ENCODE measurements at regions not wholly inside any gene's neighbourhood (a gene's known extent, or its start where the extent isn't known, plus 50 kb on each side); places are given as distances from the start of the nearest gene placed in this dataset.

GRCh38 chr16:65936096-65936495, 430.4 kb upstream of the CDH5 start (continued):
- TF ChIP-seq, protein P1, sequence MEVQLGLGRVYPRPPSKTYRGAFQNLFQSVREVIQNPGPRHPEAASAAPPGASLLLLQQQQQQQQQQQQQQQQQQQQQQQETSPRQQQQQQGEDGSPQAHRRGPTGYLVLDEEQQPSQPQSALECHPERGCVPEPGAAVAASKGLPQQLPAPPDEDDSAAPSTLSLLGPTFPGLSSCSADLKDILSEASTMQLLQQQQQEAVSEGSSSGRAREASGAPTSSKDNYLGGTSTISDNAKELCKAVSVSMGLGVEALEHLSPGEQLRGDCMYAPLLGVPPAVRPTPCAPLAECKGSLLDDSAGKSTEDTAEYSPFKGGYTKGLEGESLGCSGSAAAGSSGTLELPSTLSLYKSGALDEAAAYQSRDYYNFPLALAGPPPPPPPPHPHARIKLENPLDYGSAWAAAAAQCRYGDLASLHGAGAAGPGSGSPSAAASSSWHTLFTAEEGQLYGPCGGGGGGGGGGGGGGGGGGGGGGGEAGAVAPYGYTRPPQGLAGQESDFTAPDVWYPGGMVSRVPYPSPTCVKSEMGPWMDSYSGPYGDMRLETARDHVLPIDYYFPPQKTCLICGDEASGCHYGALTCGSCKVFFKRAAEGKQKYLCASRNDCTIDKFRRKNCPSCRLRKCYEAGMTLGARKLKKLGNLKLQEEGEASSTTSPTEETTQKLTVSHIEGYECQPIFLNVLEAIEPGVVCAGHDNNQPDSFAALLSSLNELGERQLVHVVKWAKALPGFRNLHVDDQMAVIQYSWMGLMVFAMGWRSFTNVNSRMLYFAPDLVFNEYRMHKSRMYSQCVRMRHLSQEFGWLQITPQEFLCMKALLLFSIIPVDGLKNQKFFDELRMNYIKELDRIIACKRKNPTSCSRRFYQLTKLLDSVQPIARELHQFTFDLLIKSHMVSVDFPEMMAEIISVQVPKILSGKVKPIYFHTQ (CRISPR knock-in tag; IDR thresholded peaks at IDR 0.05) = no peak
- no peak for TF ChIP-seq ZNF121 (CRISPR knock-in tag; IDR thresholded peaks at IDR 0.05)
- TF ChIP-seq, protein P2, sequence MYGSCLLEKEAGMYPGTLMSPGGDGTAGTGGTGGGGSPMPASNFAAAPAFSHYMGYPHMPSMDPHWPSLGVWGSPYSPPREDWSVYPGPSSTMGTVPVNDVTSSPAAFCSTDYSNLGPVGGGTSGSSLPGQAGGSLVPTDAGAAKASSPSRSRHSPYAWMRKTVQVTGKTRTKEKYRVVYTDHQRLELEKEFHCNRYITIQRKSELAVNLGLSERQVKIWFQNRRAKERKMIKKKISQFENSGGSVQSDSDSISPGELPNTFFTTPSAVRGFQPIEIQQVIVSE (CRISPR knock-in tag; IDR thresholded peaks at IDR 0.05; ENCODE audit: borderline replicate concordance) = no peak
- TF ChIP-seq ZNF416 (CRISPR knock-in tag; IDR thresholded peaks at IDR 0.05) = no peak
- no peak for TF ChIP-seq ZNF671 (CRISPR knock-in tag; IDR thresholded peaks at IDR 0.05)
- no peak for TF ChIP-seq ELF4 (CRISPR knock-in tag; IDR thresholded peaks at IDR 0.05; ENCODE audit: low read depth)
- no peak for TF ChIP-seq TCF7 (CRISPR knock-in tag; IDR thresholded peaks at IDR 0.05; ENCODE audit: low read depth)
- TF ChIP-seq, protein P3, sequence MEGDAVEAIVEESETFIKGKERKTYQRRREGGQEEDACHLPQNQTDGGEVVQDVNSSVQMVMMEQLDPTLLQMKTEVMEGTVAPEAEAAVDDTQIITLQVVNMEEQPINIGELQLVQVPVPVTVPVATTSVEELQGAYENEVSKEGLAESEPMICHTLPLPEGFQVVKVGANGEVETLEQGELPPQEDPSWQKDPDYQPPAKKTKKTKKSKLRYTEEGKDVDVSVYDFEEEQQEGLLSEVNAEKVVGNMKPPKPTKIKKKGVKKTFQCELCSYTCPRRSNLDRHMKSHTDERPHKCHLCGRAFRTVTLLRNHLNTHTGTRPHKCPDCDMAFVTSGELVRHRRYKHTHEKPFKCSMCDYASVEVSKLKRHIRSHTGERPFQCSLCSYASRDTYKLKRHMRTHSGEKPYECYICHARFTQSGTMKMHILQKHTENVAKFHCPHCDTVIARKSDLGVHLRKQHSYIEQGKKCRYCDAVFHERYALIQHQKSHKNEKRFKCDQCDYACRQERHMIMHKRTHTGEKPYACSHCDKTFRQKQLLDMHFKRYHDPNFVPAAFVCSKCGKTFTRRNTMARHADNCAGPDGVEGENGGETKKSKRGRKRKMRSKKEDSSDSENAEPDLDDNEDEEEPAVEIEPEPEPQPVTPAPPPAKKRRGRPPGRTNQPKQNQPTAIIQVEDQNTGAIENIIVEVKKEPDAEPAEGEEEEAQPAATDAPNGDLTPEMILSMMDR (IDR thresholded peaks at IDR 0.05) = no peak
- no peak for TF ChIP-seq NR3C1 (CRISPR knock-in tag; conservative IDR thresholded peaks at IDR 0.05; ENCODE audit: low read depth)
- TF ChIP-seq JAZF1 (CRISPR knock-in tag; IDR thresholded peaks at IDR 0.05) = no peak
- TF ChIP-seq ZNF232 (CRISPR knock-in tag; IDR thresholded peaks at IDR 0.05) = no peak
- no peak for TF ChIP-seq ZNF263 (CRISPR knock-in tag; IDR thresholded peaks at IDR 0.05; ENCODE audit: low read depth)

DNA sequence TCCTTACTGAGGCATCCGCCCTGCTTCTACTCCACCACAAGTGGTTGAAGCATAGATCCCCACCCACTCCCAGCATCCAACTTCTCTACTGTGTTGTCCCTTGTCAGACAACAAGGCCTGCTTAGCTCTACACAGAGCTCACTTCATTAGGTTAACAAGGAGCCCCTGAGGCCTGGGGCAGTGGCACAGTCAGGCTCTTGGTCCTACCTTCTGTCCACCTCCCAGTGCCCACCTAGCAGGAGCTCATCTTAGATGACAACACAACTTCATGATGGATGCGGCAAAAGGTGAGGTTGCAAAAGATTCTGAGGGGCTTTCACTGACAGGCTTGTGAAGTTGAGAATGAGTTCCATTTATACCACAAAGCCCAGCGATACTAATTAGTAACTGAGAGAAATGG, 432.0 kb upstream of the CDH5 start:
- Mint-ChIP-seq H3K4me3 (no peak overlapping the region), H3K4me1 (no peaks in the 10 kb centered on the region), H3K36me3 (peaks cover 8% of the 10 kb centered on the region), H3K9me3 (peaks cover 34% of the 10 kb centered on the region), H3K27me3 (ENCODE audit: low read depth) (peaks cover 4% of the 10 kb centered on the region), H3K27ac (no peak overlapping the region)
- CTCF ChIA-PET = interaction anchor here (1.4 kb wide), 1 partner anchor 11 kb away, joined by 3 read pairs; no protein-coding TSS in a partner anchor
- DNase-seq (ENCODE audit: low spot score) (no peak), ATAC-seq (no peak)
- POLR2A ChIA-PET = no interaction called here
- TF ChIP-seq CREB1 (CRISPR knock-in tag; IDR thresholded peaks at IDR 0.05) = no peak

- Mint-ChIP-seq H3K36me3 (peaks cover 8% of the 10 kb centered on the region), H3K4me1 (no peaks in the 10 kb centered on the region), H3K27ac (no peak overlapping the region), H3K4me3 (no peak overlapping the region), H3K27me3 (ENCODE audit: low read depth) (peaks cover 4% of the 10 kb centered on the region), H3K9me3 (peaks cover 34% of the 10 kb centered on the region)
- ATAC-seq (no peak), DNase-seq (ENCODE audit: low spot score) (no peak)
- ChIA-PET CTCF (no interaction called here), POLR2A (no interaction called here)
- TF ChIP-seq, protein P3 (IDR thresholded peaks at IDR 0.05) = no peak
- TF ChIP-seq PREB (CRISPR knock-in tag; IDR thresholded peaks at IDR 0.05; ENCODE audit: borderline replicate concordance) (no peak), CREM (CRISPR knock-in tag; IDR thresholded peaks at IDR 0.05) (no peak), ZMAT4 (CRISPR knock-in tag; IDR thresholded peaks at IDR 0.05) (no peak), NFATC4 (CRISPR knock-in tag; IDR thresholded peaks at IDR 0.05) (no peak), ESRRA (CRISPR knock-in tag; IDR thresholded peaks at IDR 0.05; ENCODE audit: borderline replicate concordance) (no peak), RORB (CRISPR knock-in tag; IDR thresholded peaks at IDR 0.05) (no peak), IRF1 (CRISPR knock-in tag; IDR thresholded peaks at IDR 0.05) (no peak), ATF3 (CRISPR knock-in tag; conservative IDR thresholded peaks at IDR 0.05) (no peak)
- TF ChIP-seq, protein P4, sequence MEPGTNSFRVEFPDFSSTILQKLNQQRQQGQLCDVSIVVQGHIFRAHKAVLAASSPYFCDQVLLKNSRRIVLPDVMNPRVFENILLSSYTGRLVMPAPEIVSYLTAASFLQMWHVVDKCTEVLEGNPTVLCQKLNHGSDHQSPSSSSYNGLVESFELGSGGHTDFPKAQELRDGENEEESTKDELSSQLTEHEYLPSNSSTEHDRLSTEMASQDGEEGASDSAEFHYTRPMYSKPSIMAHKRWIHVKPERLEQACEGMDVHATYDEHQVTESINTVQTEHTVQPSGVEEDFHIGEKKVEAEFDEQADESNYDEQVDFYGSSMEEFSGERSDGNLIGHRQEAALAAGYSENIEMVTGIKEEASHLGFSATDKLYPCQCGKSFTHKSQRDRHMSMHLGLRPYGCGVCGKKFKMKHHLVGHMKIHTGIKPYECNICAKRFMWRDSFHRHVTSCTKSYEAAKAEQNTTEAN (CRISPR knock-in tag; IDR thresholded peaks at IDR 0.05) = no peak
- TF ChIP-seq, protein P2 (CRISPR knock-in tag; IDR thresholded peaks at IDR 0.05; ENCODE audit: borderline replicate concordance) = no peak
Measured at GRCh38 chr16:65933703-65934102, 432.8 kb upstream of the CDH5 start.

All from WTC11 (cell line).